EL (cell line): ENCODE measurements at regions not wholly inside any gene's neighbourhood (a gene's known extent, or its start where the extent isn't known, plus 50 kb on each side); places are given as distances from the start of the nearest gene placed in this dataset.

Experiments used
- DNase-seq: peaks from one replicate; pipeline ENCODE4 v3.0.0-alpha.2; 2016

DNA sequence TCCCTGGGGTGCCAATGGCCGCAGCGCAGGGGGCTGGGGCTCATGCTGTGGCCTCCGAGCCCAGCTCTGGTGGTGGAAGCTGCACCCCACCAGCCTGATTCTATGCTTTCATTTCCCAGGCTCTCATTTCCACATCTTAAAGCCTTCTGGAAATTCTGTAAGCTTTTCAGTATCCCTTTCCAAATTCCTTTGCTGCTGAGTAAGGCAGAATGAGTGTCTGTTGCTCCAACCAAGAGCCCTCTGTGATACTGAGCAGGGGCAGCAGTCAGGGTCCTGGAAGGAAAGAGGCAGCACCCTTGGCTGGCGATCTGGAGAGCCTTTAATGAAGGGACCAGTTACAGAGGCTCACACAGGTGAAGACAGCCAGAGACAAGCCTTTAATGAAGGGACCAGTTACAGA, 79.5 kb upstream of the FOXF1 start:
- no peak for DNase-seq

DNA sequence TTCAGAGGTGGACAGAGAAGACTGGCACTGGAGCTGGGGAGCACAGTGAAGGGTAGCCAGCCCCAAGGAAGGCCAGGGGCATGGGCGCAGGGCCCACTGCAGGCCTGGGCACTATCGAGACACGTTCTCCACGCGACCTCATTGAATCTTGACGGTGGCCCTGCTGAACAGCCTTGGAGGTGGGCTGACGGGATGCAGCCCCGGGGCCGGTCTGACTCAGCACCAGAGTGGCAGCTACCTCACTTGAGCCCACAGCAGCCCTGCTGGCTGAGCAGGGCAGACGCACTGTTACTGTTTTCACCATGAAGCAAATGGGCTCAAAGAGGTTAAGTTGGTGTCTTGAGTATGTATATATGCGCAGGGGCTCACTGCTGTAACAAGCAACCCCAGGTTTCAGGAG, 78.8 kb upstream of the FOXF1 start:
- DNase-seq = no peak

DNA sequence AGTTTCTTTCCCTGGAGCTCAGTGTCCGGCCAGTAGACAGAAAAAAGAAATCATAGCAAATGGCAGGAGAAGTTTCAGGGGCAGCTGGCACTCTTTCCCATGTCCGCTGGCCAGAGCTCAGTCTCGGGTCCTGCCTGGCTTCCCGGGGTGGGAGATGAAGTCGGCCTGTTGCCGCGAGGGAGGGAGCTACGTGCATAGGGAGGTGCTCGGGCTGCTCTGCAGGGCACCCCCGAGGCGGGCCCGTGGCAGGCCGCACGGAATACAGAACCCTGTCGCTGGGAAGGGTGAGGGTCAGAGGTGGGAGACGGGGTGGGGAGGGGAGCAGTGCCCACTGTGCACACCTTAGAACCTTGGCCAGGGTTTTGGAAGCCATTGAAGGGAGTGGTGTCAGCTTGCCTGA, 78.3 kb upstream of the FOXF1 start:
- no peak for DNase-seq

DNA sequence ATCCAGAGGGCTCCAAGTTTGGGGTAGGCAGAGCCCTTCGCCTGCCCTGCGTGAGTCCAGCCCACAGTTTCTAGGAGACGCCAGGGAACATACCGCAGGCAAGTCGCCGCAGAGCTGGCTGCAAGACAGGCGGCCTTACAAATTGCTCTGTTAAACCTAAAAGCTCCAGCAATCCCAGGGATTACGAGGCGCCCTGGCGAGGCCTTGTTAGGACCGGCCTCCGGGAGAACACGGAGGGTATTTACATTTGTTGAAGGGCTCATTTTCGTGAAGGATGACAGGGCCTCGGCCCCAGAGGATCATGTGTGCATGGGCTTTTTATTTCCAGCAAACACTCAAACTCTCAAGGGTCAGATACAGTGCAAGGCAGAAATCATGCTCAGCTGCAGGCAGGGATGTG, 77.6 kb upstream of the FOXF1 start:
- no peak for DNase-seq

DNA sequence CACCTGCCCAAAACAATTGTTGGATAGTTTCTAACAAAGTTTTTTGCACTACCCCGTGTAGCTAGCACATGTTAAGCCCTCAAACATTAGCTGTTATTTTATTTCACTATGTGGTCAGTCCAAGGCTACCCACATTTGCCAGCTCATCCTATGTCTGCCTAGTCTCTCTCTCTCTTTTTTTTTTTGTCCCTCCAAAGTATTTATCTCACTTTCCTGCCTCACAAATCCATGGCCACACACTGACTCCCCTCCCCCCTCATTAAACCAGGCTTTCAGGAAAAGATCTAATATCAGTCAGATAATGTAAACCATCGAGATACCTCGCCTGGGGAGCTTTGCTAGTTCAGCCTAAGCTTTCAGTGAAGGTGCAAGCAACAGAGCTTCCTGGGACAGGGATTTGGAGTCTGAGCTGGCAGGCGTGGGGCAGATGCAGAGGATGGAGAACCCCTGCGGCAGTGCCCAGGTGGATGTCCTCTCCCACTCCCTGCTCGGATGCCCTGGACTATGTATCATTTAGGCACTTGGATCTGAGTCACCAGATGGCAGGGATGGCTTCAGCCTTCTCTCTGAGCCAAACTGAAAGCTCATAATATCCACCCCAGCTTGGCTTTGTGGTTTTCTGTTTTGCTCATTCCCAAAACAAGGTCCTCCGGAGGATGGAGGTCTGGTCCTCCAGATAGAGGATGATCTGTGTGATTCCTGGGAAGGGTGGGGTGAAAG, 73.7 kb upstream of the FOXF1 start:
- no peak for DNase-seq

DNA sequence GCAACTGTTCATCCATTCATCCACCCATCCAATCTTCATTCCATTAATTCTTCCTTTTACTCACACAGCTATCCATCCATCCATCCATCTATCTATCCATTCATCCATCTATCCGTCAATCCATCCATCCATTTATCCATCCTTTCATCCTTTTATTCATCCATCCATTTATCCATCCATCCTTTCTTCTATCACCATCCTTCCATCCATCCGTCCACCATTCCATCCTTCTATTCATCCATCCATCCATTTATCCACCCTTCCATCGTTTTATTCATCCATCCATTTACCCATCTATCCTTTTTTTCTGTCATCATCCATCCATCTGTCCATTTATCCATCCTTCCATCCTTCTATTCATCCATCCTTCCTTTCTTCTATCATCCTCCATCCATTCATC, 73.0 kb upstream of the FOXF1 start:
- DNase-seq = no peak

DNA sequence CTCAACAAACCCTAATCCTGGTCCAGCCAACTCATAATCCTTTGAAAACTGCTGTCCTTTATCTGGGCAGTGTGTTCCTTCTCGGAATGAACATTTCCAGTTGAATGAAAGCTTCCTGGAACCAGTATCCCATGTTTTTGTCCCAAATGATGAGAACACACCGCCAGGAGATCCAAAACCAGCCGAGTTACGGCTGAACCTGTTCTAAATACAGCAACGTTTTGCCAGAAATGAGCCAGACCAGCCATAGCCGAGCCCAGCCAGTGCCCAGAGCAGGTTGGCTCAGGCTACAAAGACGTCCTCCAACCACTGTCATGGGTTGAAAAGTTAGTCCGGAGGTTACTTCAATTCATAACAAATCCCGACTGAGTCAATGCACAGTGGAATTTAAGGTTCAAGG, 67.6 kb upstream of the FOXF1 start:
- DNase-seq = no peak

DNA sequence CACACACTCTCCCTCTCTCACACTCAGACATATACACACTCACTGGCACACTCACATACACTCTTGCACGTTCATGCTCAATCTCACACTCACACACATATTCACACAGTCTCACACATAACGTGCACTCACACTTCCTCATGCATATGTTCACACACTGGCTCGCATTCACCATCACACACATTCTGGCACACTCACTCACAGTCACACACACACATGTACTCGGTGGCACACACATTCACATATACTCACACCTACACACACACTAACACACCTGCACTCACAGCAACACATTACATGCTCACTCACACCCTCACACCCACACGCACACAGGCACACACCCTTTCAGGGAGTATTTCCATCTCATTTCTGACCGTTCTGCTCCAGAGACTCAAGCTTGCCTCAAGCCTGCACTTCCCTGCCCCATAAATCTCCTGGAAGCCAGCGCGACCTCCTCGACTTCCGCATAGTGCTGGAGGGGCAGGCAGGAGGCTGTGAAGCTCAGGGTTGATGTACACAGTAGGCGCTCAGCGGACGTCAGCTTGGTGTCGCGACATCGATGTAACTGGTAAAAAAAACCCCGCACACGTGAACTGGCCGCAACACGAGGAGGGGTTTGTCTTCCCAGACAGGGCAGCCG, 66.7 kb upstream of the FOXF1 start:
- DNase-seq = no peak

DNA sequence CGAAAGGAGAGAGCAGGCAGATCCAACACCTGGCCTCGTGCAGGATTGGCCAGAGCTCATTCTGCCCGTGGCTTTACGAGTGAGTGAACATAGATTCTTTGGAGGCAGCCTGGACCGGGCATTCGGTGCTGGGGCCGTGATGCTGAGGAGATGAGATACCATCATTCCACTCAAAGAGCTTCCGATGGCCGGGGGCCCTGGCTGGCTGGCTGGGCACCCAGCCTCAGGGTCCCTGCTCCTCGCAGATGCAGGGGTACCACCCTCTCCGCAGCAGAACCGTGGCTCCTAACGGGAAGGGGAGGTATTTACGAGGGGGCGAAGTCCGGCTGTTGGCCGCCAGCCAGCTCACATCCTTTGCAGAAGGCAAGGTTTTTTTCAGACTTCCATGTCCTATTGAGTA, 66.1 kb upstream of the FOXF1 start:
- DNase-seq = no peak

DNA sequence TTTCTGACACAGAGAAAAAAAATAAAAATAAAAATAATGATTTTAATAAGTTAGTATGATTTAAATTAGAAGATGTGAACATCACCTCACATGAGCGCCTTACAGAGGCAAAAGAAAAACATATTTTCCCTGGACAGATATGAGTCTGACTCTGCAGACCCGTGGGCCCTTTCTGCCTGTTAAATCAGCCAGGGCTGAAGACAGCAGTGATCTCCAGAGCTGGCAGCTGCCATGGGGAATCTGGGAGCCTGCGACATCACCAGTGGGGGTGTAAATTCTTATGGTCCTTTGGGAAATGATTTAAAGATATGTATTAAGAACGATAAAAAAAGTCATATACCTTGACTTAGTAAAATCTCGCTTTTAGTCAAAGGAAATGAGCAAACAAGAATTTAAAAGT, 65.7 kb upstream of the FOXF1 start:
- no peak for DNase-seq

DNA sequence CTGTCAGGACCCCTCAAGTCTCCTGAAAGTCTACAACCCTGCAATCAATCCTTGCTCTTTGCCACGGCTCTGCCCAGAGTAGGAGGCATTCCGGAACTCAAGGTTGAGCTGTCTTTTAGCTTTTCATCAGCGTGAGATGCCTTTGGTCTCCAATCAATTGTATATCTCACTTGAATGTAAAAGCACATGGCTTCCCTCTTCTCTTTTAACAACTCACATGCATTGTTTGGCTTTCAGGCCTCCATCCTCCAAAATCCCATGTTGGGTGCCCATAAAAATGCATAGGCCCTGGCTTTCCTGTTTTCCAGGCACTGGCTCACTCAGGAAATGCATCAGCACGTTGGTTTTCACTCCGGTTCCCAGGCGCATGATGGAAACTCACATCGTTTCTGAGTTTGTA, 64.0 kb upstream of the FOXF1 start:
- no peak for DNase-seq

DNA sequence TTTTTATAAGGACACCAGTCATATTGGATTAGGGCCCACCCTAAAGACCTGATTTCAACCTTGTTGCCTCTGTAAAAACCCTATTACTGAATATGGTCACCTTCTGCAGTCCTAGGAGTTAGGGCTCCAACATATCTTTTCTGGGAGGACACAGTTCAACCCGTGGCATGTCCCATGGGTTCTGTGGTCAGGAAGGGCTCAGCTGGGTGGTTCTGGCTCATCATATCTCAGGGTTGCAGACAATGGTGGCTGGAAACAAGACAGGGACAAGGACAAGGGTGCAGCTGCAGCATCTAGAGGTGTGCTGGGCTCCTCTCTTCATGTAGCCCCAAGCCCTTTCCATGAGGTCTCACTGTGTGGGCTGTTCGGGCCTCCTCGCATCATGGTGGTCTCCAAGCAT, 63.1 kb upstream of the FOXF1 start:
- no peak for DNase-seq

DNA sequence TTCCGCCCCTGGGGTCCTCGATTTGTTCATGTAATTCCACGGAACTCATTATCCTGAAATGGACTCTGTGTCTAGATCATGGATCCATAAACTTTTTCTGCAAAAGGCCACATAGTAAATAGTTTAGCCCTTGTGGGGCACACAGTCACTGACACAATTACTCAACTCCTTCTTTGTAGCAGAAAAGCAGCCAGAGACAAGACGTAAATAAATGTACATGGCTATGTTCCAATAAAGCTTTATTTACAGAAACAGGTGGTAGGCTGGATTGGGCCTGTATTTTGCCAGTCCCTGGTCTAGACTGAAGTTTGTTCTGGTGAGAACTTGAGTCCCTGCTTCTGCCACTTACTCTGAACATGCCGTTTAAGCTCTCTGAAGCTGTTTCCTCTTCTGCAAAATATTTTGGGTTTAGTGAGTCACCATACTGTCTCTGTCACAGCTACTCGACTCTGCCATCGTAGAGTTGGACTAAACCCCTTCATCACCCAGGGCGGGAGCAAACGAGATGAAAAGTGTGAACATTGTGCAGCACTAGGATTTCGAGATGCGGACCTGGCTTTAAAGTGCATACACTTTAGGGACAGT, 61.9 kb upstream of the FOXF1 start:
- no peak for DNase-seq

DNA sequence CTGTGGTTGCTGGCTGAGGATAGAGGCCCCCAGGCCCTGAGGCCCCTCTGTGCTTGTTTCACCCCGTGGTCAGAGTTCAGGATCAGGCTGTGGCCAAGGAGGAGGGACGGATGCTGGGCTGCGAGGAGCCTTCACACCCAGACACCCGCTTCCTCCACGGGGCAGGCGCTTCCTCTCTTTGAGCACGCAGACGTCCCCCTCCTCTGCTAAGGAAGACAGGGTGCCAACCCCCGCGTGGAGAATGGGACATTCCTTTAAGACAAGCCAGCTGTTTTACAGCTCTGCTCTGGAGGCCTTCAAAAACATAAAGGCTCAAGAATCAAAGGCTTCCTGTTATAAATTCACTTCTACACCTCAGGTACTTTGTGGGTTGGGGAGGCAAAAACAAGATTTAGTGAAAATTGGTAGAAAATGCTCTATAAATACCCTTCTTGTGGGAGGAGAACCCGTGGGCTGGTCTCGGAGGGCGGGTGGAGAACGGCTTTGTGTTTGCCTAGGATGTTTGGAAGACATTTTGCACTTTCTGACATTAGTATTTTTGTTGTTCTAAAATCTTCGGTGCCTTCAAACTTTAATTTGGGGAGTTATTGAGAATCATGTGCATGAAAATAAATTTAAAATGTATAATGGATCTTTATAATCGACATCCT, 60.8 kb upstream of the FOXF1 start:
- DNase-seq = no peak

DNA sequence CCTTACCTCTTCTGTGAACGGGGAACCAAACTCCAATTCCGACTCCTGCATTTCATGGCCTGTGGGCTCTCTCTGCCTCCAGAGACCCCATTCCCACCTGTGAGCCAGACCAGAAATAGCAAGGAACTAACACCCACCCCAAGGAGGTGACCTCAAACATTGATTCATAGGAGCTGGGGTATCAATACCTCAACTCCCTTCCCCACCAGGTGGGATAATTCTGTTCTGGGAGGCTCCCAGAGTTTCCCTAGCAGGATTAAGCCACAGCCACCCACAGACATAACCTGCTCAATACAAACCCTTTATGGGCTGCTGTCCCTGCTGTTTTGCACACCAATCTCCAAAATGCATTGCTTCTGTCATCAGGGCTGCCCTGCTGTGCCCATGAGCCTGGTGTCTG, 59.6 kb upstream of the FOXF1 start:
- no peak for DNase-seq

DNA sequence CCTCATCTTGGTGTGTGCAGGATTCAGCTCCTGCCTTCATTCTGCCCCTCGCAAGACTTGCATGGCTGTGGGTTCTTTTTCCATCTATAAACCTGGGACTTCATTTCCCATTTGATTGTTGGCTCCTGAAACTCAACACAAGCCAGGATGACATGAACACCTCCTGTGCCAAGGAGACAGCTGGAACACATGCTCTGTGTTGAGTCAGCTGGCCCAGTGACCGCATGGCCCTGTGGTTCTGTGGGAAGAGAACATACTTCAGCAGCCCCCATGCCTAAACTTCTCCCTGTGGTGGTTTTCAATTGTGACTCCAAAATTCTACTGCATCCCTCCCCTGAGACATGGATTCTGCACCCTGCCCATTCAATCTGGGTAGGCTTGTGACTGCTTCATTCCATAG, 57.9 kb upstream of the FOXF1 start:
- DNase-seq = no peak

DNA sequence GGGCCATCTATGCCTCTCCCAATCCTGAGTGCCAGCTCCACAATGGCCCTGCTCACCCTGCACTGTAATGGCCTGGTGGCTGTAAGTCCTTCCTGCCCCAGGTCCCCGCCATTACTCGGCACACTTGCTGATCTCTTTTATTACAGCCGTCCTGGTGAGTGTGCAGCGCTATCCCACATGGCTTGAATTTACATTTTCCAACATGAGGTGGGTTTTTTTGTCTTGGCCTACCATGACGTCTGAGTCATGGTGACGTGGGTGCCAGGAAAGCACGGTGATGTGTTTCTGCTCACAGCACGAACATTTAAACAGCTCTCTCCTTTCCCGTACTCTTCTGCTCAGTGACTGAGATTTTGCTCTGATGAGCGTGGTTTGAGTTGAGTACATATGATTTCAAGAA, 55.2 kb upstream of the FOXF1 start:
- peak; percentile 51 for DNase-seq

DNA sequence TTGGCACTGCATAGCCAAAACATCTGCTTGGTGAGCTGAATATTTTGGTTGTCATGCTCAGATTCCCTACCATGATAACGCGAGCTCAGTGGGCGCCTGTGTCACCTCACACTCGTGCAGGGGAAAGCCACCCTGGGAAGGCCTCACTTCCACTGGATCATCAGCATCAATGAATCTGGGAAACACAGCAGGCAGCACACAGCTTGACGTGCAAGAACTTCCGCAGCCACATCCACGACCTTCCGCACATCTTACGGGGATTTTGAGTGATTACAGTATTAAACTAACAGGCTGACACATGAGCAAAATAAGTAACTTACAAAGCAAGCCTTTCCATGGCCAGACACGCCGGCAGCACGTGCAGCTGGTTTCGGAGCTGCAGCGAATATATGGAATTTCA, 54.7 kb upstream of the FOXF1 start:
- DNase-seq = no peak

DNA sequence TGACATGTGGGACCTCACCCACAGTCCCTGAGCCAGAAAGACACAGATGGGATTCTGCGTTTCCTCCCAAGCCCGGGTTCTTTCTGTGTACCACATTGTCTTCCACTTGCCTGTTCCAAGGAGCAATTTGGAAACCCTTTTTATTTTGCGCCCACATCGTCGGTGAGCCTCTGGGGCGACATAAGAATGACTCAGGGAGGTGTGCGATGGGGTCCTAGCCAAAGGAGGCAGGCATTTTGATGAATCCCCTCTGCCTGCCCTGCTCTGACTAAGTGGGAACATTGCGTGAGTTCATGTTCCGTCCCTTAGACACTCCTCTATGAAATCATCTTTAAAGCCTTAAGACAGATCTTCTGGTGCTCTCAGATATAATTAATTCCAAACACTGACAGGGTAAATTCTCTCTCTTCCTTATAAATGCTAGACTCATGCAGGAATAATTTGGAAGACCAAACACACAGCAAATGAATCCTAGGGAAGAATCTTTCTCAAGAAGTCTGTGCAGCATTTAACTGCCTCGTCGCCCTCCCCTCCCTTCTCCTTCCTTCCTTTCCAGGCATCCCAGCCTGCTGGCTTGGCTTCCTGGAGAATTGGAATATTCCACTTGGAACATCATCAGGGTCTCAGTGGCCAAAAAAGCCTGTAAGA, 52.7 kb upstream of the FOXF1 start:
- DNase-seq = peak; percentile 77

DNA sequence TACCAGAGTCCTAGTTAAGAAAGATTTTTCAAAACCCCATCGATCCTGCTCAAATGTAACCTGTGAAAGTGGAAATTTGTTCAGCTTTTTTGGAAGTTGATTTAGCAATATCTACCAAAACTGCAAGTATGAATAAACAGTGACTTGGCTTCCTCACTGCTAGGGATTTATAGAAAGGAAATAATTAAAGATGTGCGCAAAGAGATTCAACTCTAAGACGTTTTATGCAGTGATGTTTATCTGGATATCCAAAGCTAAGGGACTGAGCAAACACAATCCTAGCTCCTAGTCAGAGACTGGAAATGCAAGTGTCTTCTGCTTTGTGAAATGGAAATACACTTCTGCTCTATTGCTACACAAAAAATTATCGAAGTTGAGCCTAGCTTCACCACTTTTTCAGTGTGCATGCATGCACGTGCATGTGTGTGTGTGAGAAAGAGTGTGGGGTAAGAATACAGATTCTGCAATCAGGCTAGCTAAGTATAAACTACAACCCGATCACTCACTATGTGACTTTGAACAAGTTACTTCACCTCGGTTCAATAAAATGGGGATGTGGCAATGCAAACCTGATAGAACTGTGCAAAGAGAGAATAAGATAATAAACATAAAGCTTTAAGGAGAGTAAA, 52.1 kb upstream of the FOXF1 start:
- DNase-seq = no peak

DNA sequence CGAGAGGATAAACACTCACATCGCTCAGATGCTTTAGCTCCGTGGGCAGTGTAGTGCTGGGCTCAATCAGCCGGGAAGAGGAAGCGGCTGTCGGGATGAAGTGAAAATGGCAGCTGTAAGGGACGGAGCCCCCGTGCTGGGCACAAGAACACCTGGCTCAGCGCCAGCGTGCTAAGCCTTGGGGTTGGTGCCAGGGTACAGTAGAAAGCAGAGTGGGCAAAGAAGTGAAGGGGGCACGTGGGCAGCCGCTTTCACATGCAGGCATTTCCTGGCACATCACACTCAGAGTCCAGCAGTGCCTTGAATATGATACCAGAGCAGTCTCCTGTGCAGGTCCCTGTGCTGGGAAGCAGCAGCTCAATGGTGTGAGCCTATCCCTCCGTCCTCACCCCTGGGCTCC, 51.1 kb upstream of the FOXF1 start:
- DNase-seq = no peak
